Fibroblast of lung (primary cell): ENCODE measurements at regions not wholly inside any gene's neighbourhood (a gene's known extent, or its start where the extent isn't known, plus 50 kb on each side); places are given as distances from the start of the nearest gene placed in this dataset.

Experiments used
- DNase-seq, 2 donors: peaks; one replicate each; pipeline versions ENCODE4 v3.0.0 to v3.0.0-alpha.2; 2010; ENCODE audit warnings: low read depth in 2 of 2
- H2AFZ ChIP-seq: 2 replicates; pipeline ENCODE4 v1.5.1; 2012; ENCODE audit warnings: low read length, control low read depth, inconsistent platforms
- H3K27ac ChIP-seq: 2 replicates; pipeline ENCODE4 v1.5.1; 2011; ENCODE audit warnings: low read length, control low read depth; ENCODE audit not compliant: insufficient read depth
- H3K27me3 ChIP-seq: 2 replicates; pipeline ENCODE4 v1.5.1; 2011; ENCODE audit warnings: mild to moderate bottlenecking, low read length; ENCODE audit not compliant: control insufficient read depth, insufficient read depth
- H3K36me3 ChIP-seq: 2 replicates; pipeline ENCODE4 v1.5.1; 2011; ENCODE audit warnings: low read length; ENCODE audit not compliant: control insufficient read depth, insufficient read depth
- H3K4me1 ChIP-seq: 2 replicates; pipeline ENCODE4 v1.5.1; 2011; ENCODE audit warnings: low read length; ENCODE audit not compliant: control insufficient read depth, insufficient read depth; ENCODE audit errors: extremely low read depth
- H3K4me2 ChIP-seq: 2 replicates; pipeline ENCODE4 v1.5.1; 2011; ENCODE audit warnings: low read length, control low read depth; ENCODE audit not compliant: insufficient read depth; ENCODE audit errors: extremely low read depth
- H3K4me3 ChIP-seq, 4 experiments: fragments of 200-600 bp in 1 of 4; sonication (generic) in 1 of 4; replicated peaks in 1 of 4; 2 replicates each; pipeline ENCODE4 v1.5.1; 2011 to 2016; ENCODE audit warnings: low read length in 4 of 4, low read depth in 3 of 4, mild to moderate bottlenecking in 3 of 4, control low read depth in 2 of 4, inconsistent platforms in 1 of 4, mixed read lengths in 1 of 4; ENCODE audit not compliant: insufficient read depth in 1 of 4; ENCODE audit errors: control extremely low read depth in 1 of 4
- H3K79me2 ChIP-seq: 2 replicates; pipeline ENCODE4 v1.5.1; 2012; ENCODE audit warnings: mild to moderate bottlenecking, low read length, inconsistent platforms; ENCODE audit not compliant: control insufficient read depth, insufficient read depth
- H3K9ac ChIP-seq: 2 replicates; pipeline ENCODE4 v1.5.1; 2011; ENCODE audit warnings: mild to moderate bottlenecking, low read length, control low read depth; ENCODE audit not compliant: insufficient read depth
- H3K9me3 ChIP-seq: 2 replicates; pipeline ENCODE4 v1.5.1; 2012; ENCODE audit warnings: low read depth, low read length; ENCODE audit not compliant: control insufficient read depth, insufficient read depth
- H4K20me1 ChIP-seq: 2 replicates; pipeline ENCODE4 v1.5.1; 2011; ENCODE audit warnings: low read length; ENCODE audit not compliant: control insufficient read depth, insufficient read depth; ENCODE audit errors: extremely low read depth
- CTCF ChIP-seq, 2 donors: IDR thresholded peaks in 1 of 2; conservative IDR thresholded peaks in 1 of 2; 1 replicate in 1 of 2; 2 replicates in 1 of 2; pipeline ENCODE4 v1.5.1; 2011 to 2012; ENCODE audit warnings: low read length in 2 of 2, control low read depth in 1 of 2, inconsistent platforms in 1 of 2, low read depth in 1 of 2, mild to moderate bottlenecking in 1 of 2
- EZH2 ChIP-seq: IDR thresholded peaks from 2 replicates; pipeline ENCODE4 v1.5.1; 2012; ENCODE audit warnings: low read length, control low read depth, mild to moderate bottlenecking; ENCODE audit errors: missing control alignments

- no peaks in the 10 kb centered on the region for H4K20me1 ChIP-seq
- H3K4me1 ChIP-seq = no peaks in the 10 kb centered on the region
- DNase-seq = no peak
- no peak overlapping the region for H3K4me3 ChIP-seq
- H3K79me2 ChIP-seq = no peaks in the 10 kb centered on the region
- H3K9ac ChIP-seq = no peak overlapping the region
- H2AFZ ChIP-seq = no peak overlapping the region
- H3K36me3 ChIP-seq = no peaks in the 10 kb centered on the region
- no peaks in the 10 kb centered on the region for H3K27me3 ChIP-seq
- TF ChIP-seq CTCF (conservative IDR thresholded peaks at IDR 0.05 in 1 of 2, IDR thresholded peaks at IDR 0.05 in 1 of 2; ENCODE audit: low read depth in 1 of 2, low read length in 2 of 2) (no peak), EZH2 (no peak)
- no peak overlapping the region for H3K4me2 ChIP-seq
- H3K9me3 ChIP-seq = no peaks in the 10 kb centered on the region
- H3K27ac ChIP-seq = no peak overlapping the region
These were observed 967.6 kb downstream of the LTN1 start for GRCh38 chr21:28025111-28025510.

- DNase-seq = peak in 1 of 2 donors; percentile 13
- peak overlapping the region; percentile 44 for H2AFZ ChIP-seq
- H3K79me2 ChIP-seq = no peaks in the 10 kb centered on the region
- H3K27ac ChIP-seq = no peak overlapping the region
- no peak overlapping the region for H3K4me3 ChIP-seq
- no peaks in the 10 kb centered on the region for H4K20me1 ChIP-seq
- no peak overlapping the region for H3K4me2 ChIP-seq
- no peak for TF ChIP-seq CTCF (conservative IDR thresholded peaks at IDR 0.05 in 1 of 2, IDR thresholded peaks at IDR 0.05 in 1 of 2; ENCODE audit: low read depth in 1 of 2, low read length in 2 of 2)
- TF ChIP-seq EZH2 = no peak
- H3K36me3 ChIP-seq = no peaks in the 10 kb centered on the region
- no peaks in the 10 kb centered on the region for H3K4me1 ChIP-seq
- no peaks in the 10 kb centered on the region for H3K27me3 ChIP-seq
- H3K9me3 ChIP-seq = no peaks in the 10 kb centered on the region
- H3K9ac ChIP-seq = no peak overlapping the region
These were observed 973.7 kb downstream of the LTN1 start for GRCh38 chr21:28018741-28019669.

- no peaks in the 10 kb centered on the region for H3K27me3 ChIP-seq
- H3K27ac ChIP-seq = no peak overlapping the region
- H4K20me1 ChIP-seq = no peaks in the 10 kb centered on the region
- H3K4me1 ChIP-seq = no peaks in the 10 kb centered on the region
- no peak for DNase-seq
- no peak overlapping the region for H3K4me3 ChIP-seq
- H3K36me3 ChIP-seq = no peaks in the 10 kb centered on the region
- no peak overlapping the region for H3K4me2 ChIP-seq
- no peak overlapping the region for H2AFZ ChIP-seq
- no peaks in the 10 kb centered on the region for H3K79me2 ChIP-seq
- no peaks in the 10 kb centered on the region for H3K9me3 ChIP-seq
- no peak overlapping the region for H3K9ac ChIP-seq
- TF ChIP-seq CTCF (conservative IDR thresholded peaks at IDR 0.05 in 1 of 2, IDR thresholded peaks at IDR 0.05 in 1 of 2; ENCODE audit: low read depth in 1 of 2, low read length in 2 of 2) (no peak), EZH2 (no peak)
These were observed 974.5 kb downstream of the LTN1 start for GRCh38 chr21:28018213-28018612.
